LNCaP clone FGC (cell line): ENCODE measurements at regions not wholly inside any gene's neighbourhood (a gene's known extent, or its start where the extent isn't known, plus 50 kb on each side); places are given as distances from the start of the nearest gene placed in this dataset.
A peak's percentile ranks its signal among the peaks of the same experiment; 100 is the strongest.

Source experiments
- DNase-seq: peaks from one replicate; pipeline ENCODE4 v3.0.0-alpha.2; 2011; ENCODE audit warnings: low read depth
- H3K4me3 ChIP-seq: 2 replicates; pipeline ENCODE4 v1.5.1; 2011; ENCODE audit warnings: mild to moderate bottlenecking, low read depth, low read length, control low read depth
- TF ChIP-seq, protein P1 (sequence below): IDR thresholded peaks from 2 replicates; pipeline ENCODE4 v1.5.1; 2012; ENCODE audit warnings: mild to moderate bottlenecking; ENCODE audit not compliant: control insufficient read depth, insufficient read depth; ENCODE audit errors: extremely low read depth

DNA sequence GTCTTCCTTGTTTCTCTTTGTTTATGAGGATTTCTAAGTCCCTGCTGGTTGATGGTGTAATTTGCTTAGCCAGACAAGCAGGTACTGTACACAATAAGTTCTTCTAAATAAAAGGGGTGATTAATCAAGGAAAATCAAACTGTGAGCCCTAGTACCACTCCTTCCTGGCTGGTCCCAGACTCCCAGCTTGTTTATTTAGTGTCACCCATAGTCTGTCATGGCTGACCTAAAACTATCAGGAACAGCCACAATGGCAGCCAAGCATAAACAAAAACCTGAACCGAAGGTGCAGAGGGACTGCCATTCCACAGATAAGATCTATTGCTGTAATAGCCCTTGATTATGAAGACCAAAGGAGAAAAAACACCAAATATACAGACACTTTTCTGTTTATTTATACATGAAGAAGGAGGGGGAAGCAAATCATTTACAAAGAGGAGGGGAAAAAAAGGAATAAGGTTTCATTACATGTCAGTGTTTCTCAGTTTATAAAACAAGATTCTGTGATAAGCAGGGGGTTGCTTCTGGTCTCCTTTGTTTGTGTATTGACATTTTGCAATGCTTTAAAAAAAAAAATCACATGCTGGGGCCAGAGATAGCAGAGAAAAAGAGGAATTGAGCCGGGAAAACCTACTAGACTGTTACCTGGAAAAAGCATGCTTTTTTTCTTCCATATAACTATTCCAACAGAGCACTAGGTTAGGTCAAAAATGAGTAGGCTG, 182.4 kb upstream of the DPH6 start:
- no peak overlapping the region for H3K4me3 ChIP-seq
- DNase-seq: no peak
- TF ChIP-seq, protein P1, sequence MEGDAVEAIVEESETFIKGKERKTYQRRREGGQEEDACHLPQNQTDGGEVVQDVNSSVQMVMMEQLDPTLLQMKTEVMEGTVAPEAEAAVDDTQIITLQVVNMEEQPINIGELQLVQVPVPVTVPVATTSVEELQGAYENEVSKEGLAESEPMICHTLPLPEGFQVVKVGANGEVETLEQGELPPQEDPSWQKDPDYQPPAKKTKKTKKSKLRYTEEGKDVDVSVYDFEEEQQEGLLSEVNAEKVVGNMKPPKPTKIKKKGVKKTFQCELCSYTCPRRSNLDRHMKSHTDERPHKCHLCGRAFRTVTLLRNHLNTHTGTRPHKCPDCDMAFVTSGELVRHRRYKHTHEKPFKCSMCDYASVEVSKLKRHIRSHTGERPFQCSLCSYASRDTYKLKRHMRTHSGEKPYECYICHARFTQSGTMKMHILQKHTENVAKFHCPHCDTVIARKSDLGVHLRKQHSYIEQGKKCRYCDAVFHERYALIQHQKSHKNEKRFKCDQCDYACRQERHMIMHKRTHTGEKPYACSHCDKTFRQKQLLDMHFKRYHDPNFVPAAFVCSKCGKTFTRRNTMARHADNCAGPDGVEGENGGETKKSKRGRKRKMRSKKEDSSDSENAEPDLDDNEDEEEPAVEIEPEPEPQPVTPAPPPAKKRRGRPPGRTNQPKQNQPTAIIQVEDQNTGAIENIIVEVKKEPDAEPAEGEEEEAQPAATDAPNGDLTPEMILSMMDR: no peak

DNA sequence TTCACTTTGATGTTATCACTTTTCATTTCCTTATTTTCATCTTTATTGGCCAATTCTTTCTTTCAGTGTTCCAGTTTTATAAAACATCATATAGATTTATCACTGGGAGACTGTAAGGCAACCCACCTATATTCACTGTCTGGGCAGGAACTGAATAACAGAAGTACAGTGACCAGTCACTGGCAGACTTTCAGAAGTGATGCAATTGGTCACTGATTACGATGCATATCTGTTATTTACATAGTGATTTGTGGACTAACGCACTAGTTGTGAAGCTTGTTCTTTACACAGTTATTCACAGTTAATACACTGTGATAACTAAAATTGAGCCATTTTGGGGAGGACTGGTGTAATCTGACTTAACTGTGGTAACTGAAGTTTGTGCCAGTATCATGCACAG, 190.2 kb upstream of the DPH6 start:
- peak; percentile 49 for DNase-seq
- H3K4me3 ChIP-seq: no peak overlapping the region
- TF ChIP-seq, protein P1: no peak

DNA sequence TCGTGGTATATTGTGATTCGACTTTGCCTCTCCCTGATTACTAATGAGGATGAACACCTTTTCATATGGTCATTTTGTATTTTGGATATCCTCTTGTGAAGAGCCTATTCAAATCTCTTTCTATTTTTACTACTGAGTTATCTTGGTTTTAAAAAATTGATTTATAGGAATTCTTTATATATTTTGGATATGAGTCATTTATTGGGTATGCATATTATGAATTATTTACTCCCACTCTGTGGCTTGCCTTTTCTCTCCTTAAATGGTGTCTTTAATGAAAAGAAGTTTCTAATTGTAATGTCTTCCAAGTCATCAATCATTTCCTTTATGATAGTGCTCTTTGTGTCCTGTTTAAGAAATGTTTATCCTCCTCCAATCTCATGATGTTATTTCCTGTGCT, 191.5 kb upstream of the DPH6 start:
- no peak overlapping the region for H3K4me3 ChIP-seq
- TF ChIP-seq, protein P1: no peak

DNA sequence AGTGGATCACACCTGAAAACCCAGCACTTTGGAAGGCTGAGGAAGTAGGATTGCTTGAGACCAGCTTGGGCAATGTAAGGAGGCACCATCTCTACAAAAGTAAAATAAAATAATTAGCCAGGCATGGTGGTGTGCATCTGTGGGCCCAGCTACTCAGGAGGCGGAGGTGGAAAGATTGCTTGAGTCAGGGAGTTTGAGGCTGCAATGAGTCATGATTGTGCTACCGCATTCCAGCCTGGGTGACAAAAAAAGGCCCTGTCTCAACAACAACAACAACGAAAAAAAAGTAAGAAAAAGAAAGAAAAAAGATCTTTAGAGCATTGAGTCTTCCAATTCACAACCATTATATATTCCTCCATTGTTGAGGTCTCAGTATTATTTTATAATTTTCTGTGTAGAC, 192.4 kb upstream of the DPH6 start:
- TF ChIP-seq, protein P1: no peak
- no peak for DNase-seq
- H3K4me3 ChIP-seq: no peak overlapping the region

More for the DNA sequence above, 191.5 kb upstream of the DPH6 start:
- DNase-seq: no peak

DNA sequence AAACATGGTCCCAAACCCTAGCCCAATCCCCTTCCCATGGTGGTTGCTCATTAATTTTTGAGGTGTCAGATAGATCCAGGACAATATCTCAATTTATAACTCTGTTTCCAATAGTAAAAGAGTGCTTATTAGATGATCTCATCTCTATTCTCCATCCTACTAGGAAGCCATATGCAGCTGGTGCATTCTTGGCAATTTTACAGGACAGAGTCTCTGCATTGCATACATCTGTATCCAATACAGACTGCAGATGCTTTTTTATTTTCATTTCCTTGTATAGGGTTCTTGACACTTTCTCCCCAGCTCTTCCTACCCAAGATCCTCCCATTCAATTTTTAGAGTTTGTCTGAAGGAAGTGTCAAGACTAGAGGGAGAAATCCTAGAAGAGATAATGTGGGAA, 194.8 kb upstream of the DPH6 start:
- no peak for DNase-seq
- TF ChIP-seq, protein P1: no peak
- no peak overlapping the region for H3K4me3 ChIP-seq

DNA sequence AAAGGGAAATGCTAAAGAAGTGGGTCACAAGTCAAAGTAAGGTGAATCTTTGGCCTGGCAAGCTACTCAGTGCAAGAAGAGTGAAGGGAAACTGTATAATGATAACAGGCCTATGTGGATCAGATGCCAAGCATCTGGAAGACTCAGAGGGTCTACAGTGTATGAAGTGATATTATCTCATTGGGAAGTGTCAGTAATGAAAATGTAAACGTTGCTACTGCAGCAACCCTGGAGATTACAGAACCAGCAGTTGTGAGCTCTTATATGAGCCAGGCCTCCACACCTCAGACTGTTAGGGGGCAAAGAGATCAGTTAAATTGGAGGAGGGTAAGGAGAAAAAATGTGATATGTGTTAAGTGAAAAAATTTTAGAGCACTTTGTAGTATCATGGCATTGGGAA, 195.4 kb upstream of the DPH6 start:
- no peak for DNase-seq
- H3K4me3 ChIP-seq: no peak overlapping the region
- TF ChIP-seq, protein P1: no peak

DNA sequence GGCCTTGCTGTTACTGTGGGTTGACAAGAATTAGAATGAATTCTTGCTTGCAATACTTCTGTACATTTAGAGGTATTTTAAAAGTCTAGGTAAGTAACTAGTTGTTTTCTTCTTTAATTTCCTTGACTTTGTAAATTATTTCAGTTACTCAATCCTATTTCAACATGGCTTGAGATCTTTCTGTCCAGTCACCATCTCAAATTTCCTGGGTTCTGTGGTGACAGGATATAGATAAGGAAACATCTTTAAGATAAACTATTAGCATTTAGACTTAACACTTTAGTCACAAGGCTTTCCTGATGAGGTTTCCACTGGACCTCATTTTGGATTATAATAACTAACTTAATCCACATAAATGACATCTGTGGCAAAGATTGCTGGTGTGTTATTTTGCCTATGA, 195.9 kb upstream of the DPH6 start:
- no peak for DNase-seq
- no peak overlapping the region for H3K4me3 ChIP-seq
- TF ChIP-seq, protein P1: no peak
